ENCODE measurements at regions not wholly inside any gene's neighbourhood (a gene's known extent, or its start where the extent isn't known, plus 50 kb on each side); places are given as distances from the start of the nearest gene placed in this dataset.

GRCh38 chr4:12852338-12853307, 631.5 kb downstream of the RAB28 start:
- no peak for DNase-seq (ENCODE audit: low read depth)

GRCh38 chr4:12846368-12846767, 637.8 kb downstream of the RAB28 start:
- no peak for DNase-seq (ENCODE audit: low read depth)

- DNase-seq (ENCODE audit: low read depth), result no peak
Measured at GRCh38 chr4:12844141-12844540, 640.0 kb downstream of the RAB28 start.

GRCh38 chr4:12827966-12828365, 656.2 kb downstream of the RAB28 start:
- no peak for DNase-seq (ENCODE audit: low read depth)

- no peak for DNase-seq (ENCODE audit: low read depth)
Measured at GRCh38 chr4:12791536-12791935, 692.6 kb downstream of the RAB28 start.

- DNase-seq (ENCODE audit: low read depth), result no peak
Measured at GRCh38 chr4:12787261-12787660, 696.9 kb downstream of the RAB28 start.

- no peak for DNase-seq (ENCODE audit: low read depth)
Measured at GRCh38 chr4:12778706-12779105, 705.4 kb downstream of the RAB28 start.

GRCh38 chr4:12778191-12778590, 705.9 kb downstream of the RAB28 start:
- DNase-seq (ENCODE audit: low read depth), result no peak

- DNase-seq (ENCODE audit: low read depth), result no peak
Measured at GRCh38 chr4:12770351-12770750, 713.8 kb downstream of the RAB28 start.

GRCh38 chr4:12761694-12762093, 722.4 kb downstream of the RAB28 start:
- no peak for DNase-seq (ENCODE audit: low read depth)

GRCh38 chr4:12747154-12747553, 737.0 kb downstream of the RAB28 start:
- DNase-seq (ENCODE audit: low read depth), result no peak

- DNase-seq (ENCODE audit: low read depth), result no peak
Measured at GRCh38 chr4:12746221-12746620, 737.9 kb downstream of the RAB28 start.

GRCh38 chr4:12734586-12734985, 749.6 kb downstream of the RAB28 start:
- DNase-seq (ENCODE audit: low read depth), result no peak

- DNase-seq (ENCODE audit: low read depth), result no peak
Measured at GRCh38 chr4:12729384-12729783, 754.8 kb downstream of the RAB28 start.

GRCh38 chr4:12724510-12724909, 759.6 kb downstream of the RAB28 start:
- DNase-seq (ENCODE audit: low read depth), result no peak

- no peak for DNase-seq (ENCODE audit: low read depth)
Measured at GRCh38 chr4:12723849-12724447, 760.2 kb downstream of the RAB28 start.

- no peak for DNase-seq (ENCODE audit: low read depth)
Measured at GRCh38 chr4:12716896-12717295, 767.2 kb downstream of the RAB28 start.

- no peak for DNase-seq (ENCODE audit: low read depth)
Measured at GRCh38 chr4:12712648-12713339, 771.3 kb downstream of the RAB28 start.

GRCh38 chr4:12707381-12708175, 776.6 kb downstream of the RAB28 start:
- DNase-seq (ENCODE audit: low read depth), result no peak

- no peak for DNase-seq (ENCODE audit: low read depth)
Measured at GRCh38 chr4:12703036-12703435, 781.1 kb downstream of the RAB28 start.

GRCh38 chr4:12701384-12701783, 782.8 kb downstream of the RAB28 start:
- no peak for DNase-seq (ENCODE audit: low read depth)

- no peak for DNase-seq (ENCODE audit: low read depth)
Measured at GRCh38 chr4:12697970-12698369, 786.2 kb downstream of the RAB28 start.
